Renal cortex interstitium (tissue), 11 donors: ENCODE measurements at regions not wholly inside any gene's neighbourhood (a gene's known extent, or its start where the extent isn't known, plus 50 kb on each side); places are given as distances from the start of the nearest gene placed in this dataset.

Source experiments
- DNase-seq, 11 donors: peaks; one replicate each; pipeline ENCODE4 v3.0.0-alpha.2; 2013; ENCODE audit warnings: low read depth in 9 of 11, low spot score in 4 of 11; ENCODE audit errors: extremely low read depth in 1 of 11

DNA sequence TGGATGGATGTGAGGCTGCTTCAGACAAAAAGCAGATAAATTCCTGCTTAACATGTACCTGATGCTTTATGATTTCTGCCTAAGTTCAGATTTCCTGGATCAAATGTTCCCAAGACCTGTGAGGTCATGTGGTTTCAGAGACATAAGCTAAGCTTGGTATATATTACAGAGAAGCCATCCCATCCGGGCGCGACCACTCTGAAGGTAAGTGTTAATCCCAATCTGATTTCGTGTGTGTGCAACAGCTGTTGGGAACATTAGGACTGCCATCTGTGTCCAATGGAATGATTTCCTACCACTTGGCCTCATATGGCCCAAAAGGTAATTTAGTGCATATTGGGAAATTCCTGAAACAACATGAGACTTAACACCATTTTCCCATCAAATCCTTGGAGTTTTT lies 199.1 kb downstream of the HS3ST3B1 start:
- no peak for DNase-seq

- no peak for DNase-seq
These were observed 197.9 kb downstream of the HS3ST3B1 start for GRCh38 chr17:14498812-14499211.

DNA sequence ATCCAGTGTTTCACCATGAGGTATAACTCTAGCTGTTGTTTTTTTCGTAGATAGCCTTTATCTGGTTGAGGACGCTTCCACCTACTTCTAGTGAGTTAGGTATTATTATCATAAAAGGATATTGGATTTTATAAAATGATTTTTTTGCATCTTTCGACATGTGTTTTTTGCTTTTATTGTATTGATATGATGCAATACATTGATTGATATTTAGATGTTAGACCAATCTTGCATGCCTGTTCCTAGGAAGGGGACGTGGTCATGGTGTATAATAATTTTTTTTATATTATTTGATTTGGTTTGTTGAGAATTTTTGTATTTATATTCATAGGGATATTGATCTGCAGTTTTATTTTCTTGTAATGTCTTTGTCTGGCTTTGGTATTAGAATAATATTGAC lies 193.3 kb downstream of the HS3ST3B1 start:
- no peak for DNase-seq

DNA sequence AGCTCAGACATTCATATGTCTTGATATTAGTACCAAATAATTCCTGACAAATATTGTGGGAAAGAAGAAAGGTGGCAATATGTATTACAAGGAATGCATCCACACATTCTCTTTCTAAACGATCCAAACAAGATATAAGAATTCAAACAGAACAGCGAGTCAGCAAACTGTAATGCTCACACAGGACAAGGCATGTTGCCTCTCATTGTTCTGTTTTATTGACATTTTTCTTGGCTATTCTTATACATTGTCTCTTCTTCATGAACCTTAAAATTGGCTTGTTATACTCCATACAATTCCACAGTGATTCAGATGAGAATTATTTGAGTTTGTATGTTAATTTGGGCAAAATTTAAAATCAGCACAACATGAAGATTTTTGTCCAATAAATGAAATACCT lies 189.1 kb downstream of the HS3ST3B1 start:
- no peak for DNase-seq

DNA sequence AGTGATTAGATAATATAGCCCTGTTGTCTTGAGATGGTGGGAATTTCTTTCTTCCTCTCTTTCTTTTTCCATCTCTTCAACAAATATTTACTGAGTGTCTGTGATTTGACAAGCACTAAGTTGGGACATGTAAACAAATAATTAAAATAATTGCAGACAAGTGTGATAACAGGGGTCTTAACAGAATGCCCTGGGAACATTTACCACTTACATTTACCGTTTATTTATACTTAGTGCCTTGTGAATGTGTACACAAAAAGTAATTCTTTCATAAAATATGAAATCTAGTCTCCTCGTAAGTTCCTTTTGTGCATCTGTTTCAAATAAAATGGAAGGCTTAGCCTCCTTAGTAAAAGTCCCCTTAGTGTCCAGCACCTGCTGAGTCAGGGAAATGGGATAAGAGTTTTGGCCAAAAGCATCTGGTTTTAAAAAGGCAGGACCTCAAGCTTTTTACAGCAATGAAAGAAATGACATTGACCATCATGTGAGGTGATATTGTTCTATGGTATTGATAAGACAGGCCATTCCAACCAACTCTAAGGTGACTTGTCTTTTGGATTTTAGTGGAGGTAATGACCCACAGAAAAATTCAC lies 188.2 kb downstream of the HS3ST3B1 start:
- DNase-seq = no peak

DNA sequence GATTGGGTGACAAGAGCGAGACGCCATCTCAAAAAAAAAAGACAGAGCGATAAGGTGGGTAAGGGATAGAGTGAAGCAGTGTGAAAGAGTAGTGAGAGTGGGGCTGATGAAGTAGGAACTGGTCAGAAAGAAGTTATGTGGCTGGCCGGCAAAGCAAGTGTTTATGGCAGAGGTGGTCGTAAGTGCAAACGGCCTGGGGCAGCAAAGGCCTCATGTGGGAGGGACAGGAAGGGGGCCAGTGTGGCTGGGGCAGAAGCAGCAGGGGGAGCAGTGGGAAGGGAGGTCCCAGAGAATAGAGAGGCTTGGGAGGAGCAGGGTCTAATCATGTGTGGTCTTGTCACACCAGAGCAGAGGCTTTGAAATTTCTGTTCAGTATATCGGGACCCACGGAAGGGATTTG lies 186.2 kb downstream of the HS3ST3B1 start:
- DNase-seq = no peak

GRCh38 chr17:14482715-14483114 lies 181.8 kb downstream of the HS3ST3B1 start:
- DNase-seq = no peak

DNA sequence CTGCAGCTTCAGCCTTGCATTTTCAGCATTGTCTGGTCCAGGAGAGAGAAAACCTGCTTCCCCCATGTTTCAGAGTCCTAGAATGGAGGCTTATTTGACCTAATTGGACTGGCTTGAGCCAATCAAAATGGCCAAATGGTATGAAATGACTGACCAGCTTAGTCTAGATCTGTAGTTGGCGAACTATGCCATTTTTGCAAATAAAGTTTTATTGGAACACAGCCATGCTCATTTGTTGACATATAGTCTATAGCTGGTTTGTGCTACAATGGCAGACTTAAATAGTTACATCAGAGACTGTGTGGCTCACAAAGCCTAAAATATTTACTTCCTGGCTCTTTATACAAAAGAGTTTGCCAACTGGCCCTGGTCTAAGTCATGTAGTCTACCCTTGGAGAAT lies 180.8 kb downstream of the HS3ST3B1 start:
- no peak for DNase-seq

- DNase-seq = no peak
These were observed 173.7 kb downstream of the HS3ST3B1 start for GRCh38 chr17:14474591-14474990.

GRCh38 chr17:14471052-14471451 lies 170.2 kb downstream of the HS3ST3B1 start:
- peak in 1 of 11 donors; percentile 45 for DNase-seq

- DNase-seq = no peak
These were observed 169.5 kb downstream of the HS3ST3B1 start for GRCh38 chr17:14470417-14470816.

DNA sequence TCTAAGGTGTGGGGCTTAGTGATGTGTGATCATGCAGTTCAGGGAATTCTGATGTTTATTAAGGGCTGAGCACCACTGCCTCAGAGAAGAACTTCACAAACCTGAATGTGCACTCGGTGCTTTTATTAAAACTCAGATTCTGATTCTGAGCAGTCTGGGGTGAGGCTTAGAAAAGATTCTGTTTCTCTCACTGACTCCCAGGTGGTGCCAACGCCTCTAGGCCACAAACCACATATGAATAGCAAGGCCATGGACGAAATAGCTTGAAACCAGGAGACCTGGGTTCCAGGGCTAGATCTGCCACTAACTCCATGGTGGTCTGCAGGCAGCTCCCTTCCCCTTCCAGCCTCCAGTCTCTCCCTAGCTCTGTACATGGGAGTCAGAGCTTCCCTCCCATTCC lies 169.1 kb downstream of the HS3ST3B1 start:
- no peak for DNase-seq

DNA sequence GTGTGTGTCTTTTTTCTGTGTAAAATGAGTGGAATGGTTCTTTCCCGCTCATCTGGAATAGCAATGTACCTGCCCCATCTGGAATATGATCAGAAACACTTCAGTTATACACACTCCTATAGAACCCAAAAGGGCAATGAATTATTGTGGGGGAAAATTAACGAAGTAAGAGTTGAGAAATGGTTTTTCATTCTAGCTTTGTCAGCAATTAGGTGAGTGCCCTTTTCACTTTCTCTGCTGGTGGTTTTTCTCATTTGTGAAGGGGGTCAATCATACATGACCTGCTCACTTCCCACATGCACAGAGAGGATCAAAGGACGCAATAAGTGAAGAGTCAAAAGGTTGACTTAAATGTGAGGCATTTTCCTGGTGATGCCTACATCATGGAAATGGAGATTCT lies 168.0 kb downstream of the HS3ST3B1 start:
- no peak for DNase-seq

GRCh38 chr17:14461227-14461548 lies 160.3 kb downstream of the HS3ST3B1 start:
- DNase-seq = peak in 5 of 11 donors; percentile 33 to 68 (median 53)

GRCh38 chr17:14460516-14461226 lies 159.8 kb downstream of the HS3ST3B1 start:
- no peak for DNase-seq

DNA sequence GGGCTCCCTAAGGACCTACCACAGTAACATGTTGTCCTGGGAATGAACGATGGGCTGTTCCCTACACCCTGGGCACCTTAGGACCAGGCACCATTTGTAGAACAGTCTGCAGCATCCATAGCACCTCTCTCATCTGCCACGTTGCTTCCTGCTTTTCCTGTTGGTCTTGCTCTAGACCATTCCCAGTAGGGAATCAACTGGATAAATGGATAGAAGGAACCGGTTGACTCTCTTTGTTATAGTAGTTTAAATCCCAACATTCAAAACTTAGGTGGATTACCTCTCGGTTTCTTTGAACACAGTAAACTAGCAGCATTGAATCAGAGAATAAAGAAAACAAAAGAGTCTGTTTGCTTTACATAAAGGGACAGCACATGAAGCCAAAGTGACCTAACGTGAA lies 159.1 kb downstream of the HS3ST3B1 start:
- DNase-seq = no peak

- DNase-seq = no peak
These were observed 157.8 kb downstream of the HS3ST3B1 start for GRCh38 chr17:14458724-14459123.

GRCh38 chr17:14454746-14455145 lies 153.9 kb downstream of the HS3ST3B1 start:
- no peak for DNase-seq

- DNase-seq = no peak
These were observed 152.0 kb downstream of the HS3ST3B1 start for GRCh38 chr17:14452856-14453255.

DNA sequence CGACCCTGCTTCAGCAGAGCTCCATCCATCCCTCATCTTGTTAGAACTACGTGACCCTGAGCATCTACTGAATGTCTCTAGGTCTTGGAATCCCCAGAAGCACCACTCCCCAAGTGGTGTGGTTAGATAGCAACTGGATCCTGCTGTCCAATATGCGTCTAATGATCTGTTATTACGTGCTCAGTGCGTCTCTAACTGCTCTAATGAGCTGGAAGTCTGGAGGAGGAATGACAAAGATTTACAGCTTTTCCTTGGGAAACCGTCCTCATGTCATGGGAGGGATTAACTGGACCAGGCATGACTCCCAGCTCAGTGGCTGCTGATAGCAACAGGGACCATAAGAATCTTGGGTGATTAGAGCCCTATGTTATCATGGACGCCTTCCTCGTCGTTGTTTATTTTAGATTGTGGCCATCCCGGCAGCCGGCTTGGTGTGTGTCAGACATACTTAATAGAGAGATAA lies 150.9 kb downstream of the HS3ST3B1 start:
- DNase-seq = peak in 2 of 11 donors; percentile 33 to 36

DNA sequence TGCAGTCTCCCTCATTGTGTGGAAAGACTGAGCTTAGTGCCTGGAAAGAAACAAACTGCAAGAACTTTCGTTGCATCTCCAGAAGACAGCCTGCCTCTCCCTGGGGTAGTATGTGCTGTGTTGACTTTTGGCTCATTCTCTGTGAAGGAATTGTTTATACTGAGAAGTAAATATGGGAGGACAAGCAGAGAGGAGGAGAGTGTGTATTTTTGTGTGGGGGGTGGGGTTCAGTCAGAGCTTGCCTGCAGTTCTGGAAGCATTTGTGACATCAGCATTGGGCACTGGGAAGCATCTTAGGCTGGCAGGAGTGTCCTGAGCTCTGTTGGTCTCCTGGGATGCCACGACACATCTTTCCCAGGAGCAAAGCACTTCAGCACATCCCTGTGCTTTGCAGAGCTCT lies 147.9 kb downstream of the HS3ST3B1 start:
- no peak for DNase-seq
